AG04449 (cell line): ENCODE measurements at regions not wholly inside any gene's neighbourhood (a gene's known extent, or its start where the extent isn't known, plus 50 kb on each side); places are given as distances from the start of the nearest gene placed in this dataset.

Experiments
- CTCF ChIA-PET: fragments of 350-600 bp; formaldehyde crosslinking; extraction: SDS; loops from one replicate; lab custom pipeline; 2021; ENCODE audit warnings: antibody characterized with exemption; lab: Yijun Ruan, JAX
- POLR2A ChIA-PET: fragments of 400-600, 350-600 bp; formaldehyde crosslinking; extraction: SDS; loops from one replicate; lab custom pipeline; 2020; ENCODE audit warnings: antibody characterized with exemption, inconsistent platforms; lab: Yijun Ruan, JAX
- DNase-seq: peaks from one replicate; pipeline ENCODE4 v3.0.0-alpha.2; 2010; ENCODE audit warnings: low read depth, low spot score
- H3K4me3 ChIP-seq: 2 replicates; pipeline ENCODE4 v1.5.1; 2011; ENCODE audit warnings: low read depth, mild to moderate bottlenecking, control low read depth, low read length
- TF ChIP-seq, protein P1 (sequence below): IDR thresholded peaks from one replicate; pipeline ENCODE4 v1.5.1; 2011; ENCODE audit warnings: mild to moderate bottlenecking, moderate library complexity, low read length, control low read depth, inconsistent platforms; ENCODE audit not compliant: insufficient read depth; ENCODE audit errors: missing control alignments

DNA sequence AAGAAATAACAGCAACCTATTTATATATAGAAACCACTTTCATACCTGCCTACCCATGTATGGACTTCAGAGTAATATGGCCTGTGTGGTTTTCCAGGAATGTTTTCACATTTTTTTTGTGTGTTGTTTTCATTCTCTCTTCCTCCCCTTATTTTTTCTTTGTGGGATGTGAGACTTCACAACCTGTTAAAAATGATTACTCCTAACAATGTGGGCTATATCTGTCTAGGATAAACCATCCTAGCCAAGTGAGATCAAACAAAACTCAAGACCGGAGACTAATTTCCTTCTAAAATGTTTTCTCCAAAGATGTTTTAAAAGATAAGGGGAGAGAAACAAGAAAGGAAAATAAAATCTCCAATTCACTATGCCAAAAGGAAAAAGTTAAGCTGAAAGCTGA, 106.1 kb upstream of the DIPK2B start:
- POLR2A ChIA-PET = no interaction called here
- H3K4me3 ChIP-seq = no peak overlapping the region
- TF ChIP-seq, protein P1, sequence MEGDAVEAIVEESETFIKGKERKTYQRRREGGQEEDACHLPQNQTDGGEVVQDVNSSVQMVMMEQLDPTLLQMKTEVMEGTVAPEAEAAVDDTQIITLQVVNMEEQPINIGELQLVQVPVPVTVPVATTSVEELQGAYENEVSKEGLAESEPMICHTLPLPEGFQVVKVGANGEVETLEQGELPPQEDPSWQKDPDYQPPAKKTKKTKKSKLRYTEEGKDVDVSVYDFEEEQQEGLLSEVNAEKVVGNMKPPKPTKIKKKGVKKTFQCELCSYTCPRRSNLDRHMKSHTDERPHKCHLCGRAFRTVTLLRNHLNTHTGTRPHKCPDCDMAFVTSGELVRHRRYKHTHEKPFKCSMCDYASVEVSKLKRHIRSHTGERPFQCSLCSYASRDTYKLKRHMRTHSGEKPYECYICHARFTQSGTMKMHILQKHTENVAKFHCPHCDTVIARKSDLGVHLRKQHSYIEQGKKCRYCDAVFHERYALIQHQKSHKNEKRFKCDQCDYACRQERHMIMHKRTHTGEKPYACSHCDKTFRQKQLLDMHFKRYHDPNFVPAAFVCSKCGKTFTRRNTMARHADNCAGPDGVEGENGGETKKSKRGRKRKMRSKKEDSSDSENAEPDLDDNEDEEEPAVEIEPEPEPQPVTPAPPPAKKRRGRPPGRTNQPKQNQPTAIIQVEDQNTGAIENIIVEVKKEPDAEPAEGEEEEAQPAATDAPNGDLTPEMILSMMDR = no peak
- no peak for DNase-seq
- CTCF ChIA-PET = no interaction called here

DNA sequence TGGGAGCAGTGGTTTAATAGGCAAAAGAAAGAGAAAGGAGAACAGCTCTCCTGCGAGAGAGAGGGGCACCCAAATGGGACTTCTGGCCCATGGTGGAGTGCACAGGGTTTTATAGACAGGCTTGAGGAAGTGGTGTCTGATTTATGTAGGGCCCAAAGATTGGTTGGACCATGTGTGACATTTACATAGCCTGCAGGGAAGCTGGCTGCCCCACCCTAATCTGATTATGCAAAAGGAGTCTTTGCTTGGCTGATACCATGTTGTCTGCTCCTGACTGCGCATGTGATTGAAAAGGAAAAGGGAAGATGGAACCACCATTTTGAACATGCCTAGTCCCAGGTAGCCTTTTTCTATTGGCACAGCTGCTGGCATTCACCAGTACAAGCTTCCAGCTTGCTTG, 100.0 kb upstream of the DIPK2B start:
- ChIA-PET CTCF (no interaction called here), POLR2A (no interaction called here)
- TF ChIP-seq, protein P1 = no peak
- H3K4me3 ChIP-seq = no peak overlapping the region
- DNase-seq = no peak

DNA sequence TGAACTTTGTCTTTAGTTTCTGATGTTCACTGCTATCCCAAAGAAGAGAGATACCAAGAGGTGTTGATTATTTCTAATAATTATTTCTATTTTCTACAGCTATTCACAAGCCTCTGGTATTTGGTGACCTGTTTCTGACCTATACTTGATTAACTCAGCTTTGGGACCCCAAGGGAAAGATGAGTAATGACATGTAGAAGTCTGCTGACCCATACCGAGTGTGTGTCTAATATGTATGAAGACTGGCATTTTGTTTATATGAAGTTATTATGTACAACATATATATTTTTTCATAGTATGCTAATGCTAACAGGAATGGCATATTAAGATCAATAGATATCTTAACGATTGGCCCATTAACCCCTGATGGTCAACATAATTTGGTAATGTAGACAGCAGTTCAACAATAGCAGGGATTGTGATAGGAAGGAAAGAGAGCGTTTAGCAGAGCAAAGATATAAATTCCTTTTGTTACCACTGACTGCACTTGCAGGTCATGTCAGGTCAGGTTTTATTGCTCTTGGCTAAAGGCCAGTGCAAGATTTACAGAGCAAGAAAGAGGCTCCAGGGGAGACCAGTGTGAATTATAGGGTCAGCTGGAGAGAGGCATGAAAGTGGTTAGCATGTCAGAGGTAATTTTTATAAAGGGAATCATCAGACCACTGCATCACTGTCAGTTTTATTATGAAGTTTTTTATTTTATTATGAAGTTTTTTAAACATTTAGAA, 94.7 kb upstream of the DIPK2B start:
- no peak overlapping the region for H3K4me3 ChIP-seq
- no peak for DNase-seq
- TF ChIP-seq, protein P1 = no peak
- POLR2A ChIA-PET = no interaction called here
- CTCF ChIA-PET = no interaction called here

DNA sequence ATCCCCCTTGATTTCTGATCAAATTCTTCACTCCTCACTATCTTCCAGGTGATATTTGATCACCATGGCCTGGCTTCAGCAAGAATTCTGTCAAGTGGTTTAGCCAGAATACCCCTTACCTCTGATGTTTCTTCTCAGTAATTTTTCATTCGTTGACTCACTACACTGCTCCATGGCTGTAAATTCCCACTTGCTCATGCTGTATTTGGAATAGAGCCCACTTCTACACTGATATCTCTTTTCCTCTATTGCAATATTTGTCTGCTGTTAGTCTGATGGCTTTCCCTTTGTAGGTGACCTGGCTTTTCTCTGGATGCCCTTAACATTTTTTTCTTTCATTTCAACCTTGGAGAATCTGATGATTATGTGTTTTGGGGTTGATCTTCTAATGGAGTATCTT, 73.9 kb upstream of the DIPK2B start:
- no peak overlapping the region for H3K4me3 ChIP-seq
- POLR2A ChIA-PET = no interaction called here
- DNase-seq = no peak
- CTCF ChIA-PET = no interaction called here
- TF ChIP-seq, protein P1 = no peak

DNA sequence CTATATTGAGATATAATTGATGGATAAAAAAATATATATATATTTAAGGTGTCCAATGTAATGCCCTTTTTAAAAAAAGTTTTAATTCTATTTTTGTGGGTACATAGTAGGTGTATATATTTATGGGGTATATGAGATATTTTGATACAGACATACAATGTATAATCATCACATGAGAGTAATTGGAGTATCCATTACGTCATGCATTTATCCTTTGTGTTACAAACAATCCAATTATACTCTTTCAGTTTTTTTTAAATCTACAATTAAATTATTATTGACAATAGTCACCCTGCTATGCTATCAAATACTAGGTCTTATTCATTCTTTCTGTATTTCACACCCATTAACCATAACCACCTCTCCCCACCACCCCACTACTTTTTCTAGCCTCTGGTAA, 66.3 kb upstream of the DIPK2B start:
- H3K4me3 ChIP-seq = no peak overlapping the region
- DNase-seq = no peak
- ChIA-PET CTCF (no interaction called here), POLR2A (no interaction called here)
- TF ChIP-seq, protein P1 = no peak

DNA sequence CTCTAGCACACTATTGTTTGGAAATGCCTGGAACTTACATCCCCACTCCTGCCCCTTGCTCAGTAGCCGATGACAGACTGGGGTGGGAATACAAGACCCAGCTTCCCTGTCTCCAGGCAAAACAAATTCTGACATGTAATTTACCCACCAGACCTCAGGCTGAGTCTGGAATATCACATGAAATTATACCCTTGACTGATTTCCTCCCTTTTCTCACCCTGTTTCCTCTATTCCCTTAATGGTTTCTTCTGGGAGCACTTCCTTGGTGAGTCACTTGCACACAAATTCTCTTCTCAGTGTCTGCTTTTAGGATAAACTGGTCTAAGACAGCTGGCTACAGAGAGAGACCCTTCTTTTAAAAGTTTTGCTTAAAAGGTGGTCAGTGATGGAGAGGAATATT, 65.8 kb upstream of the DIPK2B start:
- ChIA-PET CTCF (no interaction called here), POLR2A (no interaction called here)
- no peak for DNase-seq
- TF ChIP-seq, protein P1 = no peak
- H3K4me3 ChIP-seq = no peak overlapping the region
